GM23338 (cell line): ENCODE measurements at regions not wholly inside any gene's neighbourhood (a gene's known extent, or its start where the extent isn't known, plus 50 kb on each side); places are given as distances from the start of the nearest gene placed in this dataset.

Experiments used
- ATAC-seq: fragments of 200-7000 bp; cut with Tn5 transposase; 3 replicates; pipeline ENCODE4 v1.9.1; 2020
- DNase-seq: peaks from one replicate; pipeline ENCODE4 v3.0.0-alpha.2; 2015; ENCODE audit warnings: low spot score
- H2AFZ ChIP-seq: fragments of 200-600 bp; sonication (generic); 2 replicates; pipeline ENCODE4 v1.8.0; 2016; ENCODE audit warnings: antibody characterized with exemption, mild to moderate bottlenecking, moderate library complexity
- H3F3A ChIP-seq: fragments of 200-600 bp; sonication (generic); replicated peaks from 2 replicates; pipeline ENCODE4 v1.8.0; 2017; ENCODE audit warnings: antibody characterized with exemption, mixed run types, low read depth
- H3K27ac ChIP-seq: fragments of 200-600 bp; sonication (generic); 2 replicates; pipeline ENCODE4 v1.6.1; 2016; ENCODE audit warnings: low read depth
- H3K27me3 ChIP-seq: fragments of 200-600 bp; sonication (generic); 2 replicates; pipeline ENCODE4 v1.8.0; 2016; ENCODE audit warnings: mild to moderate bottlenecking, mixed run types, moderate library complexity; ENCODE audit not compliant: insufficient read depth
- H3K36me3 ChIP-seq: fragments of 200-600 bp; sonication (generic); 2 replicates; pipeline ENCODE4 v1.8.0; 2016; ENCODE audit warnings: mild to moderate bottlenecking; ENCODE audit not compliant: insufficient read depth
- H3K4me1 ChIP-seq: fragments of 200-600 bp; sonication (generic); 2 replicates; pipeline ENCODE4 v1.8.0; 2016; ENCODE audit warnings: mild to moderate bottlenecking, moderate library complexity; ENCODE audit not compliant: insufficient read depth
- H3K4me2 ChIP-seq: fragments of 200-600 bp; sonication (generic); 2 replicates; pipeline ENCODE4 v1.7.1; 2017; ENCODE audit warnings: mixed run types
- H3K4me3 ChIP-seq: fragments of 200-600 bp; sonication (generic); 2 replicates; pipeline ENCODE4 v1.6.1; 2016; ENCODE audit warnings: mixed run types
- H3K79me2 ChIP-seq: fragments of 200-600 bp; sonication (generic); replicated peaks from 2 replicates; pipeline ENCODE4 v1.8.0; 2017; ENCODE audit warnings: mild to moderate bottlenecking; ENCODE audit not compliant: insufficient read depth
- H3K9me2 ChIP-seq: fragments of 200-600 bp; sonication (generic); 2 replicates; pipeline ENCODE4 v1.8.0; 2017; ENCODE audit not compliant: insufficient read depth
- H4K20me1 ChIP-seq: fragments of 200-600 bp; sonication (generic); replicated peaks from 2 replicates; pipeline ENCODE4 v1.8.0; 2017; ENCODE audit warnings: mild to moderate bottlenecking; ENCODE audit not compliant: insufficient read depth
- H3K27ac Mint-ChIP-seq: 2 replicates; pipeline ENCODE4 v1.8.0; 2020; ENCODE audit warnings: inconsistent platforms, mild to moderate bottlenecking, moderate library complexity, mixed read lengths
- H3K27me3 Mint-ChIP-seq: 3 replicates; pipeline ENCODE4 v1.8.0; 2022; ENCODE audit warnings: low read depth, mild to moderate bottlenecking, moderate library complexity, mixed read lengths, inconsistent platforms; ENCODE audit not compliant: insufficient read depth, poor library complexity
- H3K36me3 Mint-ChIP-seq: 3 replicates; pipeline ENCODE4 v1.8.0; 2021; ENCODE audit warnings: low read depth, mild to moderate bottlenecking, inconsistent platforms, moderate library complexity, mixed read lengths
- H3K4me1 Mint-ChIP-seq: 3 replicates; pipeline ENCODE4 v1.8.0; 2020; ENCODE audit warnings: mild to moderate bottlenecking, inconsistent platforms, mixed read lengths
- H3K4me3 Mint-ChIP-seq: 3 replicates; pipeline ENCODE4 v1.8.0; 2021; ENCODE audit warnings: moderate library complexity, mild to moderate bottlenecking, inconsistent platforms, mixed read lengths
- H3K9me3 Mint-ChIP-seq: 3 replicates; pipeline ENCODE4 v1.8.0; 2020; ENCODE audit warnings: moderate library complexity, mild to moderate bottlenecking, inconsistent platforms, mixed read lengths
- CTCF ChIP-seq, 2 experiments: fragments of 200-600 bp in 1 of 2; sonication (generic) in 1 of 2; conservative IDR thresholded peaks; 2 replicates each; pipeline versions ENCODE4 v1.5.1 to v1.6.1; 2016 to 2017; ENCODE audit warnings: antibody characterized with exemption in 2 of 2, low read depth in 2 of 2, mild to moderate bottlenecking in 2 of 2, moderate library complexity in 1 of 2
- ETS1 ChIP-seq: IDR thresholded peaks from 2 replicates; pipeline ENCODE4 v1.6.1; 2016; ENCODE audit warnings: antibody characterized with exemption
- EZH2 ChIP-seq: fragments of 200-600 bp; sonication (generic); IDR thresholded peaks from one replicate; pipeline ENCODE4 v1.8.0; 2017; ENCODE audit warnings: antibody characterized with exemption, mild to moderate bottlenecking, low read depth; ENCODE audit not compliant: unreplicated experiment
- EZH2phosphoT487 ChIP-seq: fragments of 200-600 bp; sonication (generic); IDR thresholded peaks from one replicate; pipeline ENCODE4 v1.8.1; 2018; ENCODE audit warnings: antibody characterized with exemption; ENCODE audit not compliant: unreplicated experiment
- JUNB ChIP-seq: IDR thresholded peaks from one replicate; pipeline ENCODE4 v1.6.1; 2016; ENCODE audit warnings: antibody characterized with exemption; ENCODE audit not compliant: unreplicated experiment
- NANOG ChIP-seq: IDR thresholded peaks from 2 replicates; pipeline ENCODE4 v1.6.1; 2016; ENCODE audit warnings: antibody characterized with exemption, borderline replicate concordance
- POLR2AphosphoS5 ChIP-seq: IDR thresholded peaks from 2 replicates; pipeline ENCODE4 v1.6.1; 2016; ENCODE audit warnings: antibody characterized with exemption, low read depth
- REST ChIP-seq: IDR thresholded peaks from one replicate; pipeline ENCODE4 v1.6.1; 2018; ENCODE audit warnings: antibody characterized with exemption; ENCODE audit not compliant: unreplicated experiment
- STAT1 ChIP-seq: IDR thresholded peaks from one replicate; pipeline ENCODE4 v1.6.1; 2016; ENCODE audit warnings: antibody characterized with exemption; ENCODE audit not compliant: unreplicated experiment
- ZNF114 ChIP-seq: fragments of 250-450 bp; sonication (Bioruptor Pico); IDR thresholded peaks from 2 replicates; pipeline ENCODE4 v1.5.0; 2020; ENCODE audit warnings: mild to moderate bottlenecking, moderate library complexity
- ZNF331 ChIP-seq: fragments of 250-450 bp; sonication (Bioruptor Pico); IDR thresholded peaks from 2 replicates; pipeline ENCODE4 v1.5.0; 2020; ENCODE audit warnings: low read depth, mild to moderate bottlenecking, moderate library complexity
- ZNF462 ChIP-seq: fragments of 250-450 bp; sonication (Bioruptor Pico); IDR thresholded peaks from 2 replicates; pipeline ENCODE4 v1.5.0; 2020; ENCODE audit warnings: mild to moderate bottlenecking, moderate library complexity

GRCh38 chr2:192978395-192978794 lies 783.7 kb upstream of the TMEFF2 start (continued):
- no peak for TF ChIP-seq CTCF (conservative IDR thresholded peaks at IDR 0.05; ENCODE audit: low read depth in 2 of 2)

GRCh38 chr2:192971981-192972380 lies 777.2 kb upstream of the TMEFF2 start:
- no peaks in the 10 kb centered on the region for H3K9me2 ChIP-seq
- H3K27me3 ChIP-seq, result no peaks in the 10 kb centered on the region
- ATAC-seq, result no peak
- H3K36me3 Mint-ChIP-seq, result no peaks in the 10 kb centered on the region
- no peaks in the 10 kb centered on the region for H3K9me3 Mint-ChIP-seq
- H3F3A ChIP-seq, result no peaks in the 10 kb centered on the region
- H3K27ac Mint-ChIP-seq, result no peak overlapping the region
- no peaks in the 10 kb centered on the region for H4K20me1 ChIP-seq
- no peak overlapping the region for H3K4me3 ChIP-seq
- H3K36me3 ChIP-seq, result no peaks in the 10 kb centered on the region
- H3K4me1 ChIP-seq, result no peaks in the 10 kb centered on the region
- H3K4me1 Mint-ChIP-seq, result no peaks in the 10 kb centered on the region
- no peaks in the 10 kb centered on the region for H3K27me3 Mint-ChIP-seq
- no peak overlapping the region for H3K4me2 ChIP-seq
- H3K4me3 Mint-ChIP-seq, result no peak overlapping the region
- no peaks in the 10 kb centered on the region for H3K79me2 ChIP-seq
- H3K27ac ChIP-seq, result no peak overlapping the region
- no peak for DNase-seq
- H2AFZ ChIP-seq, result no peak overlapping the region
- TF ChIP-seq ZNF462 (CRISPR knock-in tag), result no peak
- TF ChIP-seq REST, result no peak
- no peak for TF ChIP-seq ZNF114
- TF ChIP-seq JUNB, result no peak
- no peak for TF ChIP-seq NANOG
- TF ChIP-seq ETS1, result no peak
- no peak for TF ChIP-seq POLR2AphosphoS5
- TF ChIP-seq STAT1, result no peak
- no peak for TF ChIP-seq ZNF331
- no peak for TF ChIP-seq EZH2phosphoT487
- no peak for TF ChIP-seq EZH2
